Adrenal gland (tissue), 5 donors: ENCODE measurements at regions not wholly inside any gene's neighbourhood (a gene's known extent, or its start where the extent isn't known, plus 50 kb on each side); places are given as distances from the start of the nearest gene placed in this dataset.

Experiments used
- CTCF ChIP-seq, 6 experiments: fragments of 450-650 bp in 4 of 6; fragments of 200-600 bp in 2 of 6; sonication (generic) in 1 of 6; IDR thresholded peaks; 1 replicate in 5 of 6; 2 replicates in 1 of 6; pipeline versions ENCODE4 v1.5.1 to v1.8.0; 2016 to 2021; ENCODE audit warnings: antibody characterized with exemption in 6 of 6, mild to moderate bottlenecking in 2 of 6, moderate library complexity in 1 of 6
- POLR2A ChIP-seq, 2 donors: fragments of 450-650 bp; IDR thresholded peaks; one replicate each; pipeline ENCODE4 v1.6.1; 2017; ENCODE audit warnings: antibody characterized with exemption in 2 of 2, mild to moderate bottlenecking in 2 of 2, moderate library complexity in 1 of 2
- donor health status: DM: no; HTN: no; CAD: no.

GRCh38 chr11:27865105-27865504 is 164.8 kb upstream of the BDNF start:
- TF ChIP-seq CTCF (IDR thresholded peaks at IDR 0.05) (no peak), POLR2A (IDR thresholded peaks at IDR 0.05) (no peak)
